ENCODE measurements at regions not wholly inside any gene's neighbourhood (a gene's known extent, or its start where the extent isn't known, plus 50 kb on each side); places are given as distances from the start of the nearest gene placed in this dataset.

DNA sequence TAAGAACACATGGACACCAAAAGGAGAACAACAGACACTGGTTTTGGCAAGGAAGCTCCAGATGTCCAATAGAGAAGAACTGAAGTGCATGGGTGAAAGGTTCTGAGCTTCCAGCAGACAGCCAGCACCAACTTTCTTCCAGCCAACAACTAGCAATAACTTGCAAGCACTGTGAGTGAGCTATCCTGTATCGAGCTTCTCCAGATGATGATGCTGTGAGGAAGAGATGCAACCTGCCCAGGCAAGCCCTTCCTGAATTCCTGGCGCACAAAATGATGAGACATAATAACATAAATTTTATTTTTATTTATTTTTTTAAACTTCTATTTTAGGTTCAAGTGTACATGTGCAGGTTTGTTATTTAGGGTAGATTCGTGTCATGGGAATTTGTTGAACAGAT lies 692.1 kb downstream of the DNAJB9 start:
- TF ChIP-seq ATF3 (IDR thresholded peaks at IDR 0.05; ENCODE audit: borderline replicate concordance, extremely low read depth, low read depth, low read length) (no peak), EZH2 (IDR thresholded peaks at IDR 0.05; ENCODE audit: borderline replicate concordance, control insufficient read depth, low read depth, low read length) (no peak), YBX1 (IDR thresholded peaks at IDR 0.05) (no peak), NBN (IDR thresholded peaks at IDR 0.05) (no peak), RAD51 (IDR thresholded peaks at IDR 0.05) (no peak)
- TF ChIP-seq, protein P1, sequence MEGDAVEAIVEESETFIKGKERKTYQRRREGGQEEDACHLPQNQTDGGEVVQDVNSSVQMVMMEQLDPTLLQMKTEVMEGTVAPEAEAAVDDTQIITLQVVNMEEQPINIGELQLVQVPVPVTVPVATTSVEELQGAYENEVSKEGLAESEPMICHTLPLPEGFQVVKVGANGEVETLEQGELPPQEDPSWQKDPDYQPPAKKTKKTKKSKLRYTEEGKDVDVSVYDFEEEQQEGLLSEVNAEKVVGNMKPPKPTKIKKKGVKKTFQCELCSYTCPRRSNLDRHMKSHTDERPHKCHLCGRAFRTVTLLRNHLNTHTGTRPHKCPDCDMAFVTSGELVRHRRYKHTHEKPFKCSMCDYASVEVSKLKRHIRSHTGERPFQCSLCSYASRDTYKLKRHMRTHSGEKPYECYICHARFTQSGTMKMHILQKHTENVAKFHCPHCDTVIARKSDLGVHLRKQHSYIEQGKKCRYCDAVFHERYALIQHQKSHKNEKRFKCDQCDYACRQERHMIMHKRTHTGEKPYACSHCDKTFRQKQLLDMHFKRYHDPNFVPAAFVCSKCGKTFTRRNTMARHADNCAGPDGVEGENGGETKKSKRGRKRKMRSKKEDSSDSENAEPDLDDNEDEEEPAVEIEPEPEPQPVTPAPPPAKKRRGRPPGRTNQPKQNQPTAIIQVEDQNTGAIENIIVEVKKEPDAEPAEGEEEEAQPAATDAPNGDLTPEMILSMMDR (IDR thresholded peaks at IDR 0.05 in 2 of 3, conservative IDR thresholded peaks at IDR 0.05 in 1 of 3; ENCODE audit: control insufficient read depth in 2 of 3, extremely low read depth in 1 of 3, insufficient read depth in 1 of 3, low read depth in 3 of 3, low read length in 3 of 3): no peak
